Adrenal gland (tissue), 5 donors: ENCODE measurements at regions not wholly inside any gene's neighbourhood (a gene's known extent, or its start where the extent isn't known, plus 50 kb on each side); places are given as distances from the start of the nearest gene placed in this dataset.

Experiments used
- CTCF ChIP-seq, 6 experiments: fragments of 450-650 bp in 4 of 6; fragments of 200-600 bp in 2 of 6; sonication (generic) in 1 of 6; IDR thresholded peaks; 1 replicate in 5 of 6; 2 replicates in 1 of 6; pipeline versions ENCODE4 v1.5.1 to v1.8.0; 2016 to 2021; ENCODE audit warnings: antibody characterized with exemption in 6 of 6, mild to moderate bottlenecking in 2 of 6, moderate library complexity in 1 of 6
- POLR2A ChIP-seq, 2 donors: fragments of 450-650 bp; IDR thresholded peaks; one replicate each; pipeline ENCODE4 v1.6.1; 2017; ENCODE audit warnings: antibody characterized with exemption in 2 of 2, mild to moderate bottlenecking in 2 of 2, moderate library complexity in 1 of 2
- donor health status: DM: no; HTN: no; CAD: no.

- TF ChIP-seq POLR2A (IDR thresholded peaks at IDR 0.05) (no peak), CTCF (IDR thresholded peaks at IDR 0.05) (no peak)
These were observed 954.1 kb downstream of the SOCS6 start for GRCh38 chr18:71242981-71243380.
